ENCODE measurements at regions not wholly inside any gene's neighbourhood (a gene's known extent, or its start where the extent isn't known, plus 50 kb on each side); places are given as distances from the start of the nearest gene placed in this dataset.

DNA sequence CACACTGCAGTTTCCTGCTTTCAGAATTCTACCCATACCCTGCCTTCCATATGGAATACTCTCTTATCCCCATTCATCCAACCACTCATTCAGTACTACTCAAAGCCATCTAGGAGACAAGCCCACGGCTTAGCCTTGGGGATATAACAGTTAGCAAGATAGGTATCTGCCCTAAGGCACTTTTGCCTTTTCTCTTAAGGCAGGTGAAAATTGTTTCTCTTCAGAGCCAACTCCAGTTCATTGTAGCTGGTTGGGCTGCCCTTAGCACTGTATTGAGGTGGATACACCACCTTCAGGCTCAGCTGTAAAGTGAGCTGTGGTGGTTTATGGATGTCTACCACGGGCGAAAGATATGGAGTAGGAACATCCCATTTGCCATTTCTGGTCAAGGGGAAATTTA is 729.7 kb upstream of the TBX3 start:
- H4K20me1 ChIP-seq (replicated peaks in 1 of 2; ENCODE audit: control insufficient read depth in 1 of 2, insufficient read depth in 2 of 2, low read length in 2 of 2), result no peaks in the 10 kb centered on the region
- no peaks in the 10 kb centered on the region for H3K27me3 ChIP-seq (replicated peaks in 1 of 4; ENCODE audit: control insufficient read depth in 3 of 4, extremely low read depth in 1 of 4, insufficient read depth in 3 of 4, low read length in 3 of 4)
- no peaks in the 10 kb centered on the region for H3K36me3 ChIP-seq (ENCODE audit: control insufficient read depth in 2 of 4, insufficient read depth in 4 of 4, low read length in 3 of 4)
- H2BK15ac ChIP-seq (ENCODE audit: low read length), result no peak overlapping the region
- WGBS, 2 experiments (ENCODE audit: extremely low coverage in 1 of 2, insufficient coverage in 1 of 2, insufficient read length in 1 of 2, insufficient replicate concordance in 2 of 2, low coverage in 1 of 2, low lambda C conversion rate in 2 of 2, missing lambda C conversion rate in 1 of 2), result 92% methylated on average over 3 of the region's 3 CpGs; no CpG with 5 or more reads in 1 of the 2 experiments
- ChIA-PET POLR2A (ENCODE audit: partially characterized antibody) (no interaction called here), CTCF (ENCODE audit: partially characterized antibody) (interaction anchor here (0.5 kb wide), 1 partner anchor 474 kb away, joined by 3 read pairs; no protein-coding TSS in a partner anchor)
- no peak overlapping the region for H2BK12ac ChIP-seq (ENCODE audit: low read depth, low read length)
- peaks cover 2% of the 10 kb centered on the region; the same call in 1 of the 2 replicates for H3K23me2 ChIP-seq (ENCODE audit: low read depth, low read length)
- no peak overlapping the region for H4K8ac ChIP-seq (ENCODE audit: extremely low read depth, insufficient read depth, low read length)
- no peak for TF ChIP-seq CHD2 (IDR thresholded peaks at IDR 0.05; ENCODE audit: low read length)
- TF ChIP-seq, protein P1, sequence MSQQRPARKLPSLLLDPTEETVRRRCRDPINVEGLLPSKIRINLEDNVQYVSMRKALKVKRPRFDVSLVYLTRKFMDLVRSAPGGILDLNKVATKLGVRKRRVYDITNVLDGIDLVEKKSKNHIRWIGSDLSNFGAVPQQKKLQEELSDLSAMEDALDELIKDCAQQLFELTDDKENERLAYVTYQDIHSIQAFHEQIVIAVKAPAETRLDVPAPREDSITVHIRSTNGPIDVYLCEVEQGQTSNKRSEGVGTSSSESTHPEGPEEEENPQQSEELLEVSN (IDR thresholded peaks at IDR 0.05), result no peak
- H3K56ac ChIP-seq (replicated peaks; ENCODE audit: insufficient read length, low read depth, low read length), result no peak overlapping the region
- peaks cover 0 to 10% (median 5%) of the 10 kb centered on the region in 4 experiments; a peak in 3 of 7 replicates for H3K4me1 ChIP-seq (replicated peaks in 1 of 4; ENCODE audit: control insufficient read depth in 3 of 4, insufficient read depth in 4 of 4, low read length in 3 of 4)
- no peak overlapping the region for H2BK120ac ChIP-seq (replicated peaks; ENCODE audit: low read depth, low read length)
- H2BK5ac ChIP-seq (ENCODE audit: low read depth, low read length), result no peak overlapping the region
- no peak overlapping the region for H3K14ac ChIP-seq (ENCODE audit: insufficient read length)
- no peak overlapping the region for H3K18ac ChIP-seq (ENCODE audit: extremely low read depth, low read length)
- H2BK20ac ChIP-seq (ENCODE audit: low read length), result no peak overlapping the region
- no peak overlapping the region for H3K4ac ChIP-seq (replicated peaks; ENCODE audit: insufficient read length, low read depth, low read length)
- no peak overlapping the region for H3K4me3 ChIP-seq (ENCODE audit: extremely low read depth in 1 of 4, insufficient read depth in 2 of 4, low read depth in 3 of 4, low read length in 4 of 4)
- H3K23ac ChIP-seq (ENCODE audit: insufficient read length), result no peak overlapping the region
- H3K79me1 ChIP-seq (ENCODE audit: low read depth, low read length), result no peaks in the 10 kb centered on the region
- H4K91ac ChIP-seq (replicated peaks; ENCODE audit: insufficient read length, low read length), result no peak overlapping the region
- H4K5ac ChIP-seq (ENCODE audit: insufficient read length, low read depth, low read length), result no peak overlapping the region
- no peak overlapping the region for H2AK5ac ChIP-seq (ENCODE audit: low read depth, low read length)
- no peaks in the 10 kb centered on the region for H3K79me2 ChIP-seq (ENCODE audit: control insufficient read depth in 1 of 2, insufficient read depth in 2 of 2, low read length in 2 of 2)
- no peak overlapping the region for H2AFZ ChIP-seq (ENCODE audit: low read length)
- DNase-seq (ENCODE audit: low read depth in 1 of 2, low spot score in 2 of 2) (no peak), FAIRE-seq (no peak)
- no peak overlapping the region for H3K9ac ChIP-seq (replicated peaks in 1 of 4; ENCODE audit: extremely low read depth in 1 of 4, low read depth in 3 of 4, low read length in 3 of 4)
- H3K9me3 ChIP-seq (ENCODE audit: insufficient read depth in 2 of 2, low read depth in 1 of 2, low read length in 1 of 2), result no peaks in the 10 kb centered on the region
- no peak overlapping the region for H3K27ac ChIP-seq (ENCODE audit: low read depth, low read length)
- H3K4me2 ChIP-seq (ENCODE audit: insufficient read depth in 1 of 2, low read depth in 2 of 2, low read length in 2 of 2), result no peak overlapping the region

Measured in H1 (cell line).